Calu3 (cell line): ENCODE measurements at regions not wholly inside any gene's neighbourhood (a gene's known extent, or its start where the extent isn't known, plus 50 kb on each side); places are given as distances from the start of the nearest gene placed in this dataset.
"Not testable (repeated sequence)": the region's sequence is repeated elsewhere in the genome, so short reads cannot be mapped to it uniquely, and the experiment has no call there.

Experiments
- BruUV-seq: library from RNA; stranded (reverse); fragments of 400-500 nt; replicated peaks from 2 replicates; lab custom pipeline; 2021; lab: Mats Ljungman, UMichigan
- CTCF ChIA-PET: fragments of 300-600 bp; sonication (Branson Sonifier 250); formaldehyde crosslinking; loops from one replicate; lab custom pipeline; 2022; ENCODE audit warnings: antibody characterized with exemption; lab: Charles Lee
- DNase-seq: peaks from one replicate; pipeline ENCODE4 v3.0.0; 2022
- H3K27ac Mint-ChIP-seq: one replicate; pipeline ENCODE4 v1.8.0; 2022; ENCODE audit warnings: mixed read lengths; ENCODE audit not compliant: unreplicated experiment
- H3K27me3 Mint-ChIP-seq: one replicate; pipeline ENCODE4 v1.8.0; 2022; ENCODE audit warnings: mixed read lengths; ENCODE audit not compliant: unreplicated experiment
- H3K36me3 Mint-ChIP-seq: one replicate; pipeline ENCODE4 v1.8.0; 2022; ENCODE audit warnings: mild to moderate bottlenecking, moderate library complexity, mixed read lengths; ENCODE audit not compliant: insufficient read depth, unreplicated experiment
- H3K4me1 Mint-ChIP-seq: one replicate; pipeline ENCODE4 v1.8.0; 2022; ENCODE audit warnings: mild to moderate bottlenecking, low read depth, mixed read lengths; ENCODE audit not compliant: unreplicated experiment
- H3K4me3 Mint-ChIP-seq: one replicate; pipeline ENCODE4 v1.8.0; 2022; ENCODE audit warnings: mild to moderate bottlenecking, low read depth, moderate library complexity, mixed read lengths; ENCODE audit not compliant: unreplicated experiment
- H3K9me3 Mint-ChIP-seq: one replicate; pipeline ENCODE4 v1.8.0; 2022; ENCODE audit warnings: low read depth, mixed read lengths; ENCODE audit not compliant: unreplicated experiment
- intact Hi-C: fragments of 100-400 bp; cut with micrococcal nuclease; formaldehyde crosslinking; loops from one replicate; pipeline ENCODE4 v1.10.0; 2022; ENCODE audit not compliant: unreplicated experiment
- TF ChIP-seq, protein P1 (sequence below): fragments of 200-600 bp; IDR thresholded peaks from one replicate; pipeline ENCODE4 v1.8.0; 2022; ENCODE audit warnings: antibody characterized with exemption; ENCODE audit not compliant: unreplicated experiment

DNA sequence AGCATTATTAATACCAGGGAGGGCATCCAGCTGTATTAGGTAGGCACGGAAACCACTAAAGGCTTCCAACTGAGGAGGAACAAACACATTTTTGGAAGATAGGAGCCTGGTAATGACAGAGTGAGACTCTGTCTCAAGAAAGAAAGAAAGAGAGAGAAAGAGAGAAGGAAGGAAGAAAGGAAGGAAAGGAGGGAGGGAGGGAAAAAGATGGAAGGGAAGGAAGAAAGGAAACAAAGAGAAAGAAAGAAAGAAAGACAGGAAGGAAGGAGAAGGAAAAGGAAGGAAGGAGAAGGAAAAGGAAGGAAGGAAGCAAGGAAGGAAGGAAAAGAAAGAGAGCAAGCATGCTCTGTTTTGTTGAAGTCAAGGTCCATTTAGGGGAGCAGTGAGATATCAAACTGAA is 103.8 kb upstream of the RFX8 start:
- BruUV-seq = no TSS peak
- TF ChIP-seq, protein P1, sequence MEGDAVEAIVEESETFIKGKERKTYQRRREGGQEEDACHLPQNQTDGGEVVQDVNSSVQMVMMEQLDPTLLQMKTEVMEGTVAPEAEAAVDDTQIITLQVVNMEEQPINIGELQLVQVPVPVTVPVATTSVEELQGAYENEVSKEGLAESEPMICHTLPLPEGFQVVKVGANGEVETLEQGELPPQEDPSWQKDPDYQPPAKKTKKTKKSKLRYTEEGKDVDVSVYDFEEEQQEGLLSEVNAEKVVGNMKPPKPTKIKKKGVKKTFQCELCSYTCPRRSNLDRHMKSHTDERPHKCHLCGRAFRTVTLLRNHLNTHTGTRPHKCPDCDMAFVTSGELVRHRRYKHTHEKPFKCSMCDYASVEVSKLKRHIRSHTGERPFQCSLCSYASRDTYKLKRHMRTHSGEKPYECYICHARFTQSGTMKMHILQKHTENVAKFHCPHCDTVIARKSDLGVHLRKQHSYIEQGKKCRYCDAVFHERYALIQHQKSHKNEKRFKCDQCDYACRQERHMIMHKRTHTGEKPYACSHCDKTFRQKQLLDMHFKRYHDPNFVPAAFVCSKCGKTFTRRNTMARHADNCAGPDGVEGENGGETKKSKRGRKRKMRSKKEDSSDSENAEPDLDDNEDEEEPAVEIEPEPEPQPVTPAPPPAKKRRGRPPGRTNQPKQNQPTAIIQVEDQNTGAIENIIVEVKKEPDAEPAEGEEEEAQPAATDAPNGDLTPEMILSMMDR = no peak
- peaks cover 9% of the 10 kb centered on the region for H3K4me1 Mint-ChIP-seq
- DNase-seq = no peak
- H3K36me3 Mint-ChIP-seq = no peaks in the 10 kb centered on the region
- H3K4me3 Mint-ChIP-seq = no peak overlapping the region
- CTCF ChIA-PET = no interaction called here
- H3K27me3 Mint-ChIP-seq = peaks cover 8% of the 10 kb centered on the region
- no peaks in the 10 kb centered on the region for H3K9me3 Mint-ChIP-seq
- intact Hi-C loops = no loop called here
- no peak overlapping the region for H3K27ac Mint-ChIP-seq

DNA sequence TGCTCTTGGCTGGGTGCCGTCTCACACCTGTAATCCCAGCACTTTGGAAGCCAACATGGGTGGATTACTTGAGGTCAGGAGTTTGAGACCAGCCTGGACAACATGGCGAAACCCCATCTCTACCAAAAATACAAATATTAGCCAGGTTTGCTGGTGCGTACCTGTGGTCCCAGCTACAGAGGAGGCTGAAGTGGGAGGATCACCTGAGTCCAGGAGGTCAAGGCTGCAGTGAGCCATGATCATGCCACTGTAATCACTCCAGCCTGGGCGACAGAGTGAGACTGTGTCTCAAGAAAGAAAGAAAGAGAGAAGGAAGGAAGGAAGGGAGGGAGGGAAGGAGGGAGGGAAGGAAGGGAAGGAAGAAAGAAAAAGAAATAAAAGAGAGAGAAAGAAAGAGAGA is 103.2 kb upstream of the RFX8 start:
- CTCF ChIA-PET, H3K9me3 Mint-ChIP-seq, H3K36me3 Mint-ChIP-seq, intact Hi-C loops, H3K27ac Mint-ChIP-seq, H3K4me1 Mint-ChIP-seq, DNase-seq, H3K27me3 Mint-ChIP-seq, BruUV-seq, H3K4me3 Mint-ChIP-seq: not testable (repeated sequence)

DNA sequence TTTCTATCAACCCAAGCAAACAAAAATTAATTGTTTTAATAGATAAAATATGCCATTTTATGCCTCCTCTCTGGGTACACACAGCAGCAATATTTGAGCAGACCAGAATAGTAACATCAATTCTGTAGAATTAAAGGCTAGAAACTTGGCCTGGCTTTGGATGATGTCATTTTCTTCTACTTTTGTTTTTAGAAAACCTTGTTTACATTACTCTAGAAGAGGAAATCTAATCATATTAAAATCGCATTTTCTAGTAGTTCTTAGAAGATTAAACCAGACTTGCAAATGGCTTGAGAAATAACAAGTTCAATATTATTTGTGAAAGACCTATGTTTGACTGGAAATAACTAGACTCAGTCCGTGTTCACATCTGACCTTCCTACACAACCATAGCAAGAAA is 102.3 kb upstream of the RFX8 start:
- peaks cover 9% of the 10 kb centered on the region for H3K4me1 Mint-ChIP-seq
- DNase-seq = no peak
- no peak overlapping the region for H3K4me3 Mint-ChIP-seq
- no peaks in the 10 kb centered on the region for H3K36me3 Mint-ChIP-seq
- TF ChIP-seq, protein P1 = no peak
- no peak overlapping the region for H3K27ac Mint-ChIP-seq
- CTCF ChIA-PET = no interaction called here
- no peaks in the 10 kb centered on the region for H3K9me3 Mint-ChIP-seq
- peaks cover 8% of the 10 kb centered on the region for H3K27me3 Mint-ChIP-seq
- intact Hi-C loops = no loop called here
- BruUV-seq = no TSS peak

DNA sequence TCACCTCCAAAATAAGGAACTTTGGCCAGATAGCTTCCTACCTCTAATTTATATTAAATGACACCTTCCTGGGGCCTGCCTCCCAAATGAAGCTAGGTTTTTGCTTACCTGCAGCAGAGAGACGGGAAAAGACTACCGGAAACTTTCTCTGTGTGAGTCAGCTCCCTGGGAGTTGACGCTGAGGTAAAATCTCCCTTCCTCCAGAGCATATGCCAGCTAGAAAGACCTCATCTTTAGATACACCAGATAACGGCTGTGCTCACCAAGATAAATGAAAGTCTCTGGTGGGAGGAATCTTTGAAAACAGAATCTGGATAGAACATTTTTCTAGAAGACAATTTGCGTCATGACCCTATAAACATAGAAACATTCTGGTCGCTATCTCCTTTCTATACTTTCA is 99.7 kb upstream of the RFX8 start:
- Mint-ChIP-seq H3K27ac (no peak overlapping the region), H3K36me3 (no peaks in the 10 kb centered on the region), H3K27me3 (peaks cover 8% of the 10 kb centered on the region), H3K9me3 (no peaks in the 10 kb centered on the region), H3K4me1 (peaks cover 9% of the 10 kb centered on the region), H3K4me3 (no peak overlapping the region)
- CTCF ChIA-PET = interaction anchor here (0.7 kb wide), 1 partner anchor 257 kb away, joined by 3 read pairs; no protein-coding TSS in a partner anchor
- TF ChIP-seq, protein P1 = no peak
- no TSS peak for BruUV-seq
- peak; percentile 5 for DNase-seq
- intact Hi-C loops = no loop called here

DNA sequence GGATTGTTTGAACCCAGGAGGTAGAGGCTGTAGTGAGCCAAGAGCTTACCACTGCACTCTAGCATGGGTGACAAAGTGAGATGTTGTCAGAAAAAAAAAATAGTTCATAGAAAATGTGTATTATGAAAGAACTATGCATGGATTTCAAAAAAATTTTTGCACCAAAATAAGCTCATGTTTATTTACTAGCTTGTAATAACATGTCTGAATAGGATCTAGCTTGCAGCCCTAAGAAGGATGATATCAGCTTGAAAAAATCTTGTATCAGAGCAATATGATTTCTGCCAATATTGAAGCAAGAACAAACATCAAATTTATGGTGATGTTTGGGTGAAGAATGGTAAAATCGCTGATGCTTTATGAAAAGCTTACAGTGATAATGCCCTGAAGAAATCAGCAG is 97.0 kb upstream of the RFX8 start:
- no peak overlapping the region for H3K27ac Mint-ChIP-seq
- CTCF ChIA-PET = interaction anchor here (1.2 kb wide), 1 partner anchor 59 kb away, joined by 3 read pairs; no protein-coding TSS in a partner anchor
- H3K4me3 Mint-ChIP-seq = no peak overlapping the region
- no peak for DNase-seq
- peaks cover 9% of the 10 kb centered on the region for H3K4me1 Mint-ChIP-seq
- no peaks in the 10 kb centered on the region for H3K36me3 Mint-ChIP-seq
- intact Hi-C loops = no loop called here
- H3K27me3 Mint-ChIP-seq = no peaks in the 10 kb centered on the region
- H3K9me3 Mint-ChIP-seq = no peaks in the 10 kb centered on the region
- TF ChIP-seq, protein P1 = no peak
- no TSS peak for BruUV-seq
